Ectodermal cell (in vitro differentiated cells): ENCODE measurements at regions not wholly inside any gene's neighbourhood (a gene's known extent, or its start where the extent isn't known, plus 50 kb on each side); places are given as distances from the start of the nearest gene placed in this dataset.

ENCODE experiments used
- H3K27ac ChIP-seq: 2 replicates; pipeline ENCODE4 v1.7.0; 2013; ENCODE audit warnings: mild to moderate bottlenecking, low read depth, low read length; ENCODE audit not compliant: insufficient read depth, poor library complexity, severe bottlenecking
- H3K27me3 ChIP-seq: 2 replicates; pipeline ENCODE4 v1.7.0; 2013; ENCODE audit warnings: mild to moderate bottlenecking, low read length; ENCODE audit not compliant: insufficient read depth, control insufficient read depth, poor library complexity, severe bottlenecking
- H3K36me3 ChIP-seq: one replicate; pipeline ENCODE4 v1.7.0; 2013; ENCODE audit warnings: low read length; ENCODE audit not compliant: control insufficient read depth, insufficient read depth
- H3K4me1 ChIP-seq: one replicate; pipeline ENCODE4 v1.7.0; 2013; ENCODE audit warnings: low read length; ENCODE audit not compliant: control insufficient read depth, insufficient read depth
- H3K4me3 ChIP-seq: 2 replicates; pipeline ENCODE4 v1.7.0; 2013; ENCODE audit warnings: low read depth, low read length, control low read depth; ENCODE audit not compliant: insufficient read depth
- H3K9me3 ChIP-seq: 2 replicates; pipeline ENCODE4 v1.7.0; 2013; ENCODE audit warnings: mild to moderate bottlenecking, low read length, moderate library complexity; ENCODE audit not compliant: control insufficient read depth
- WGBS, 2 experiments: methylation state at CpG; one replicate each; pipeline ENCODE4 v1.1.7; 2013; ENCODE audit warnings: missing lambda C conversion rate in 2 of 2; 5-methylcytosine and 5-hydroxymethylcytosine counted together

- 82 to 88% methylated on average over 1 of the region's 1 CpG for WGBS, 2 experiments
- Histone ChIP-seq H3K4me1 (no peaks in the 10 kb centered on the region), H3K4me3 (no peak overlapping the region), H3K9me3 (no peaks in the 10 kb centered on the region), H3K36me3 (no peaks in the 10 kb centered on the region), H3K27ac (no peak overlapping the region), H3K27me3 (no peaks in the 10 kb centered on the region)
Measured at GRCh38 chr6:115617031-115617430, 443.7 kb downstream of the FRK start.

GRCh38 chr6:115613488-115613887 lies 447.2 kb downstream of the FRK start:
- 87 to 92% methylated on average over 3 of the region's 3 CpGs for WGBS, 2 experiments
- no peaks in the 10 kb centered on the region for H3K9me3 ChIP-seq
- H3K27ac ChIP-seq = no peak overlapping the region
- no peaks in the 10 kb centered on the region for H3K36me3 ChIP-seq
- H3K4me1 ChIP-seq = no peaks in the 10 kb centered on the region
- no peaks in the 10 kb centered on the region for H3K27me3 ChIP-seq
- H3K4me3 ChIP-seq = no peak overlapping the region

- WGBS, 2 experiments = 95 to 96% methylated on average over 4 to 7 of the region's 7 CpGs
- Histone ChIP-seq H3K9me3 (no peaks in the 10 kb centered on the region), H3K27me3 (no peaks in the 10 kb centered on the region), H3K27ac (no peak overlapping the region), H3K4me1 (no peaks in the 10 kb centered on the region), H3K36me3 (no peaks in the 10 kb centered on the region), H3K4me3 (no peak overlapping the region)
Measured at GRCh38 chr6:115612796-115613479, 447.8 kb downstream of the FRK start.

- Histone ChIP-seq H3K27ac (no peak overlapping the region), H3K9me3 (no peaks in the 10 kb centered on the region), H3K36me3 (no peaks in the 10 kb centered on the region), H3K4me3 (no peak overlapping the region), H3K27me3 (no peaks in the 10 kb centered on the region), H3K4me1 (no peaks in the 10 kb centered on the region)
- 0% methylated on average over 1 of the region's 1 CpG; no CpG with 5 or more reads in 1 of the 2 experiments for WGBS, 2 experiments
Measured at GRCh38 chr6:115612216-115612615, 448.5 kb downstream of the FRK start.

- no peaks in the 10 kb centered on the region for H3K9me3 ChIP-seq
- H3K27me3 ChIP-seq = no peaks in the 10 kb centered on the region
- 90 to 93% methylated on average over 2 to 5 of the region's 5 CpGs for WGBS, 2 experiments
- no peak overlapping the region for H3K4me3 ChIP-seq
- H3K36me3 ChIP-seq = no peaks in the 10 kb centered on the region
- no peaks in the 10 kb centered on the region for H3K4me1 ChIP-seq
- H3K27ac ChIP-seq = no peak overlapping the region
Measured at GRCh38 chr6:115610696-115611095, 450.0 kb downstream of the FRK start.

GRCh38 chr6:115609111-115609510 lies 451.6 kb downstream of the FRK start:
- 84 to 88% methylated on average over 4 of the region's 4 CpGs for WGBS, 2 experiments
- no peak overlapping the region for H3K4me3 ChIP-seq

GRCh38 chr6:115602466-115602865 lies 458.2 kb downstream of the FRK start:
- H3K4me3 ChIP-seq = no peak overlapping the region
- no peaks in the 10 kb centered on the region for H3K36me3 ChIP-seq
- no peaks in the 10 kb centered on the region for H3K4me1 ChIP-seq

More at GRCh38 chr6:115609111-115609510, 451.6 kb downstream of the FRK start:
- H3K9me3 ChIP-seq = no peaks in the 10 kb centered on the region
- H3K4me1 ChIP-seq = no peaks in the 10 kb centered on the region
- no peaks in the 10 kb centered on the region for H3K27me3 ChIP-seq
- no peaks in the 10 kb centered on the region for H3K36me3 ChIP-seq
- no peak overlapping the region for H3K27ac ChIP-seq

GRCh38 chr6:115601509-115601908 lies 459.2 kb downstream of the FRK start:
- Histone ChIP-seq H3K9me3 (no peaks in the 10 kb centered on the region), H3K27me3 (no peaks in the 10 kb centered on the region), H3K27ac (no peak overlapping the region), H3K4me3 (no peak overlapping the region), H3K4me1 (no peaks in the 10 kb centered on the region), H3K36me3 (no peaks in the 10 kb centered on the region)
- 92% methylated on average over 1 of the region's 2 CpGs; no CpG with 5 or more reads in 1 of the 2 experiments for WGBS, 2 experiments

More at GRCh38 chr6:115602466-115602865, 458.2 kb downstream of the FRK start:
- WGBS, 2 experiments = 84 to 89% methylated on average over 2 of the region's 3 CpGs
- no peaks in the 10 kb centered on the region for H3K27me3 ChIP-seq
- H3K9me3 ChIP-seq = no peaks in the 10 kb centered on the region
- no peak overlapping the region for H3K27ac ChIP-seq

GRCh38 chr6:115601064-115601463 lies 459.6 kb downstream of the FRK start:
- Histone ChIP-seq H3K27ac (no peak overlapping the region), H3K27me3 (no peaks in the 10 kb centered on the region), H3K4me3 (no peak overlapping the region), H3K9me3 (no peaks in the 10 kb centered on the region), H3K4me1 (no peaks in the 10 kb centered on the region), H3K36me3 (no peaks in the 10 kb centered on the region)
- 78 to 100% methylated on average over 1 of the region's 1 CpG for WGBS, 2 experiments

- Histone ChIP-seq H3K27ac (no peak overlapping the region), H3K4me1 (no peaks in the 10 kb centered on the region), H3K9me3 (no peaks in the 10 kb centered on the region), H3K36me3 (no peaks in the 10 kb centered on the region), H3K4me3 (no peak overlapping the region), H3K27me3 (no peaks in the 10 kb centered on the region)
- WGBS, 2 experiments = 80 to 100% methylated on average over 1 of the region's 1 CpG
Measured at GRCh38 chr6:115594891-115595290, 465.8 kb downstream of the FRK start.
